Dedifferentiated amniotic fluid mesenchymal stem cell (primary cell): ENCODE measurements at regions not wholly inside any gene's neighbourhood (a gene's known extent, or its start where the extent isn't known, plus 50 kb on each side); places are given as distances from the start of the nearest gene placed in this dataset.

Source experiments
- DNase-seq: peaks from one replicate; pipeline ENCODE4 v3.0.0-alpha.2; 2016; ENCODE audit errors: extremely low spot score

- DNase-seq: no peak
Observed at GRCh38 chr13:92938486-92939020, 288.1 kb upstream of the GPC6 start.

GRCh38 chr13:92941167-92941566 is 285.4 kb upstream of the GPC6 start:
- DNase-seq: no peak

- no peak for DNase-seq
Observed at GRCh38 chr13:92947770-92948434, 278.7 kb upstream of the GPC6 start.

- no peak for DNase-seq
Observed at GRCh38 chr13:92950771-92951170, 275.8 kb upstream of the GPC6 start.

GRCh38 chr13:92951273-92951890 is 275.2 kb upstream of the GPC6 start:
- DNase-seq: no peak

- DNase-seq: no peak
Observed at GRCh38 chr13:92952161-92952560, 274.4 kb upstream of the GPC6 start.

GRCh38 chr13:92954746-92955145 is 271.9 kb upstream of the GPC6 start:
- DNase-seq: no peak

- no peak for DNase-seq
Observed at GRCh38 chr13:92959790-92960189, 266.8 kb upstream of the GPC6 start.

- DNase-seq: no peak
Observed at GRCh38 chr13:92963029-92963428, 263.6 kb upstream of the GPC6 start.

GRCh38 chr13:92966341-92966740 is 260.3 kb upstream of the GPC6 start:
- no peak for DNase-seq

GRCh38 chr13:92966900-92967299 is 259.7 kb upstream of the GPC6 start:
- DNase-seq: no peak

GRCh38 chr13:92967923-92968322 is 258.7 kb upstream of the GPC6 start:
- DNase-seq: no peak

- no peak for DNase-seq
Observed at GRCh38 chr13:92972751-92973150, 253.9 kb upstream of the GPC6 start.

- DNase-seq: no peak
Observed at GRCh38 chr13:92974905-92975429, 251.6 kb upstream of the GPC6 start.

- no peak for DNase-seq
Observed at GRCh38 chr13:92976657-92977056, 249.9 kb upstream of the GPC6 start.

GRCh38 chr13:92984151-92984550 is 242.5 kb upstream of the GPC6 start:
- no peak for DNase-seq

GRCh38 chr13:92989301-92989700 is 237.3 kb upstream of the GPC6 start:
- no peak for DNase-seq

GRCh38 chr13:92991692-92992091 is 234.9 kb upstream of the GPC6 start:
- no peak for DNase-seq

GRCh38 chr13:92994056-92994455 is 232.6 kb upstream of the GPC6 start:
- DNase-seq: no peak

GRCh38 chr13:93001866-93002461 is 224.6 kb upstream of the GPC6 start:
- DNase-seq: no peak

GRCh38 chr13:93003531-93003930 is 223.1 kb upstream of the GPC6 start:
- no peak for DNase-seq

GRCh38 chr13:93004919-93005318 is 221.7 kb upstream of the GPC6 start:
- DNase-seq: no peak

- DNase-seq: no peak
Observed at GRCh38 chr13:93007928-93008327, 218.7 kb upstream of the GPC6 start.
